GM19238 (cell line): ENCODE measurements at regions not wholly inside any gene's neighbourhood (a gene's known extent, or its start where the extent isn't known, plus 50 kb on each side); places are given as distances from the start of the nearest gene placed in this dataset.

ENCODE experiments used
- DNase-seq: peaks from one replicate; pipeline ENCODE4 v3.0.0; 2011; ENCODE audit warnings: low spot score; ENCODE audit not compliant: insufficient read length

DNA sequence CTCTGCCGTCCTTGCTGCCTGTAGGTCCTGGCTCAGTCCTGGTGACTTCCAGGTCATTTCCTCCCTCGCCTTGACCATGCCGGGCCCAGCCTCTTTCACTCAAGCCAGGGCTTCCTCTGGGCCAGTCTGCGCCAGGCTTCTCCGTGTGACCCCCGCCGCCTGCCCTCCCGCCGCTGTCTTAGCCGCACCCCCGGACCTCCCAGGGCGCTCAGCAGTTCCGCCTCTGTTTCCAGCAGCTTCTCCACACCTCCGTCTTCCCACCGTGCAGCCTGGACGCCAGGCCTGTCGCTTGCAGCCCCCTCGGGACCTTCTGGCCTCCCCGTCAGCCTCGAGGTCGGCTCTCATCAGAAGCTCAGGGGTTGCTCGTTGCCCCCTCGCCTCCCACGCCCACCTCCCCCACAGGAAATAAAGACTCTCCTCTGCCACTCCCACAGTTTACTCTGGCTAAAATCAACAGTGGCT, 123.0 kb upstream of the FZD8 start:
- no peak for DNase-seq

DNA sequence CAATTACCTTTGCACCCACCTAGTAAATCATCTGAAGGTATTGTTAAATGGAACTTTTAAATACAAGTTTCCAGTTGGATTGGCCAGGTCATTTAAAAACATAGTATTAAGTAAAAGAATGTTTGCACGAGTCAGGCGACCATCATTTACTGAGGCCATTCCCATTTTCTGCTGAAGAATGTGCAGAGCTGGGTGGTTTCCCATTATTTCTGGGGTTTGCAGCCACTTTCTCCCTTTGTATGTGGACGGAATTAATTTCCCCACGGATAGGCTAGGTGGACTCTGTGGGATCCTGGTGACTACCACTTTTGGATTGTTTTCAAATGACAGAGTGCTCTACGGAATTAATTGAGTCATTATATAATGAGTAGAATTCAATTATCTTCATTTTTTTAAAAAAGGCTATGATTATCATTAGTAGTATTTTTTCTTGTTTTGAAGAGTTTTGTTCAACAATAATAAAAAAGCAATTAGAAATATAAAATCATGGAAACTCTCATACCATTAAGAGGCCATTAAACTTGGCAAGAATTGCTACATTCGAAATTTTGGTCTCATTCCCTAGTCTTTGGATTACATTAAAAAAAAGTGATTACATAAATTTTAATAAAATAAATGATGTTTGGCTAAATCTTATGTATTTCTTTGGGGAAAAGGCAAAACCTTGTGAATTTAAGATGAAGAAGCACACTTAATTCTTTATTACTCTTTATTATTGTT, 120.4 kb upstream of the FZD8 start:
- DNase-seq, result no peak

DNA sequence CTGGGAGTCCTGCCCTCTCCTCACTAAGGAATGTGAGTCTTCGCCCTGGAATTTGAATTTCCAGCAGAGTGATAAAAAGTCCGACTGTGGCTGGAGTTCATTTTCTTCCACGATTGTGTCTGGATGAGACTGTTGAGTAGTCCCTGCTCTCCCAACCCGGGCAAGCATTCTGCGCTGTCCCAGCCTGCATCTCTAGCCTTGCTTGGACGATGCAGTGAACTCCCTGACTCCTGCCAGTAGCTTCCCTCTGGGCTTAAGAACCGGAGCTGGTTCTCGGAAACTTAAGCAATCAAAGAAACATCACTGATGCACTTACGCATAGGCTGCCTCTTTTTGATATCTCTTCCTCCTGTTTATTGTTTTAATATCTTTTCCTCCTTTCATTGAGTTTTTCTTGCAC, 116.0 kb upstream of the FZD8 start:
- DNase-seq, result no peak

DNA sequence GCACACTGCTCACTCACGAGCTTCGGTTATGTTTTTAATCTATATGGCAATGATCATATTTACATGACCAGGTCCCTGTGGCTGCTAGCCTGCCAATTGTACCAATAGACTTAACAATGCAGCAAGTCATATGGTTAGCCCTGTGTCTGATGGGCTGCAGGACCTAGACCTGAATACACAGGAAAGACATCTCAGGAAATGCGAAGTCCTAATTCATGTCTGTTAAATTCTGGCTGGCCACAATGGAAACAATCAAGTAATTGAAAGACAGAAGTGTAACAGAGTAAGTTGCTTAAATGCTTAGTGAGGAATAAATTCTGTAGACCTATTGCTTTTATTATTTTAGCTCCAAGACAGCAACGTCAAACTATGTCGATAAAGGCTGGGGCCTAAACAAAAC, 112.4 kb upstream of the FZD8 start:
- no peak for DNase-seq

DNA sequence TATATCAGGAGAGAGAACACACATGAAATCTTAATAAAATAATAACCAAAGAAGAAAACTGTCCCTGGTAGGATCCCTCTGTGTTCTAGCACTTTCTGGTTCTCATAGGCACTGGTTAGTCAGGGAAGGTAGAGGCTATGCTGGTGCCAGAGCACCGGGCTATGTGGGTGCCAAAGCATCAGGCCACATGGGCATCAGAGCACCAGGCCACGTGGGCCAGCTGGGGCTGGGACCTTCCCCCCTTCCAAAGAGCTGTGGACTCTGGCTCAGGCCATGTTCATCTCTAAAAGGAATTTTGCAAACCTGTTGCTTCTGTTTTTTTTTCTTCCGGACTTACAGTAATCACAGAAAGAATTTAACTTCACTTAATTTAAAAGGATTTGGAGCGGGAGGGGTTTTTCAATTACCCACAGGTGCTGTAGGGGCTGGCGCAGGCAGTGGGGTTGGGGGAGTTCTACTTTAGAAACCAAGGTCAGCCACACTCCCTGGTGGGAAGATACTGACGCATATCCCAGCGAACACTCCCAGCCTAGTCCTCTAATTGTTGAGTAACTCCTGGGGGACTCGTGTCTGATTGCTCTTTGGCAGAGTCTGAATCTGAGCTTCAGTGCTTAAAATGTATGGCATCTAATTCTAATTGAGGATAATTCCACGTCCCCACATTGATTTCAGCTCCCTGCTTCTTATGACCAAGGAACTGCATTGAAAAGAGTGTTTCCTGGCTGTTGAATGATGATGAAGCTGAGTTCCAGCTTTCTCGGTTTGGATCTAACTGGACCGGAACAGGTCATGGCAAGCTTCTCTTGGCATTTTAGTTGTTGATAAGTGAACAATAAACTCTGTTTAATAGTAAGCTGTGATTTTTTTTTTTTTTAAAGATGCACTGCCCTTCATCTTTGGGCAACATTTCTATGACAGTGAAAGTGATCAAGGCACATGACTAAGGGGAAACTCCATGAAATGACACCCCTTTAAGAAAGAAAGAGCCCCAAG, 110.7 kb upstream of the FZD8 start:
- no peak for DNase-seq

DNA sequence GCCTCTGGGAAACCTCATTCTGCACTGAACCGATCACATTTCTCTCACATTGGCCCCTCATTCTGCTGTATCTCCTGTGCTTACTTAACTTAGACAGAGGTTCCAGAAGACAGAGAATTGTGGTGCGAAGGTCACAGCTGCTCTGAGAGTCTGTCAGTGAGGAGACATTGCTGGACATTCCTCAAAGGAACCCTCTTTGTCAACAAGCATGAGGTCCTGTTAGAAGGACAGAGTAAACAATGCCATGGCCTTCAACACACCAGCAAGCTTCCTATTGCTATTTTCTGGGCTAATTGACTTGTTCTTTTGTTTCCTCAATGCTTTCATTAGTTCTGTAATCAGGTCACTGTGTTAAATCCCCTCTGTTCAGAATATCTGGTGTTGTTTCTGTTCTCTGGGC, 109.3 kb upstream of the FZD8 start:
- no peak for DNase-seq

DNA sequence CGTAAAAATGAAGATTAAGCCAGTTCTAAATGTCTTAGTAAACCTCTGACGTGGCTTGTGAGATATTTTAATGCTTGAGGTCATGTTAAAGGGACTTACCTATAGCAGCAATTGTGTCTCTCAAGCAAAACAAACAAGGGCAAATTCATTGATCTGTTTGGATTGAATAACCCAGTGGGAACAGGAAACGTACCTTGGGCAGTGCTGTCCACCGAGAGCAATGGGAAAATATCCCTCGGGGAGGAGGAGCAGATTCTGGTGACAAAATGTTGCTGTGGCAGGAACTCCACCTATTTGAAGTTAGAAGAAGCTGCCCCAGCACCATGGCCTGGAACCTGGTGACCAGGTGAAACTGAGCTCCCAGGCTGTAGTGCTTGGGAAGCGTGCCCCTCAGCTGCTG, 107.1 kb upstream of the FZD8 start:
- no peak for DNase-seq

DNA sequence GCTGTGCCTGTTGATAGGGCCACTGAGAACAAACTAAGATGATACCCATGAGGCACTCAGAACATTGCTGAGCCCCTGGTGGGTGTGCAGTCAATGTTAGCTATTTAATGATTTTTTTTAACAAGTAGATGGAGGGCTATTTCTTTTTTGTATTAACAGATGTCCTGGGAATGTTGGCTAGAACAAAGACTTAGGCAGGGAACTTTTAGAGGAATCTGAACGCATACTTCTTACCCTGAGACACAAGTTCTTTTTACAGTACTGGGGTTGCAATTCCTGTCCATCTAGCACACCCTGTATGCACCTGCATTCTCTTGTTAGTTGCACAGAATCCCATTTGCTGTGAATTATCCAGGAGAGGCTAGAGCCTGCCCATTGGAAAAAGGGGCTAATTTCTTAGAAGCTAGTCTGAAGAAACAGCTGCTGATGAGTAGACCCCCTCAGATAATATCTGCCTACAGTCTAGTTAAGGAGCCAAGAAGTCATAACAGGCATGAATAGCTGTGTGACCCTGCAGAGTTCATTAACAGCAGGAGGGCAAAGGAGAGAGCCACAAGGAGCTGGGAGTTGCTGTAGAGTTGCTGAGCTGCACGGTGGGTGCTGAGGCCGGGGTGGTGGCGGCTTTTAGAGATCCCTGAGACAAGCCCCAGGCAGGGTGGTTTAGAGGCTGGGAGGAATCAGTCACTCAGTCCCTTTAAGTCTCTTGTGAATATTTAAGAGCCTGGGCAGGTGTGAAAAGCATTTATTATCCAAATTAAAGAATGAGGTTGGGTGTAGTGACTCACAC, 103.7 kb upstream of the FZD8 start:
- DNase-seq, result no peak

DNA sequence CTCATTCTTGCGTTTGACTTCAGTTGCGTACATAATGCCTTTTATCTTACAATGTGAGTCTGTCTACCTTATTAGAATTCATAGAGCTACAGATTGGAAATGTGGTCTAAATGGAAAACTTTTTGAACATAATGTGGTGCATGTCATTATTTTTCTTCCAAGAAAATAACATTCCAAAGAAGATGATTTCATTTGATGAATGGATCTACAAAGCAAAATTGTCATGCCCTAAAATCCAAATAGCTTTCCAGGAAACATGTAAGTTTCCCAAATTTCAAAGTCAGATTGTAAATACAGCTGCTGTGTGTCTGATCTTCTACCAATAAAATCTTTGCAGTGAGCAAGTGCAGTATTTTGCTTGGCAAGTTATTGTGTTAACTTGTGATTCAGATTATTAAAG, 101.8 kb upstream of the FZD8 start:
- DNase-seq, result no peak

DNA sequence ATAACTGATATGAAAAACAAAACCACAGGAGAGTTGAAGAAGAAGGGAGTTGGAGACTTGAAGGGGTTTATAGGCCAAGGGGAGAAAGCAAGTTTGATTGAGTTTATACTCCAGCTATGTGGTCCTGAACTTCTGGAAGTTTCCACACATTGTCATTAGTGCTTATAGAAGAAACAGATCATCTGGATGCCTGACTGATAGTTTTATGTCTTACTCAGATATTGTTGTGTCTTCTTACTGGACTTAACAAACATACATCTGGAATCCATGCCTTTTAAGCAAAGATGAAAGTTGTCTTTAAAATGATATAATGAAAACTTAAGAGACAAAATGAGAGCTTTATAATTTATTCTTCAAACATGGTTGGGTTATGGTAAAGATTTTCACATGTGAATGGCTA, 101.3 kb upstream of the FZD8 start:
- DNase-seq, result no peak

DNA sequence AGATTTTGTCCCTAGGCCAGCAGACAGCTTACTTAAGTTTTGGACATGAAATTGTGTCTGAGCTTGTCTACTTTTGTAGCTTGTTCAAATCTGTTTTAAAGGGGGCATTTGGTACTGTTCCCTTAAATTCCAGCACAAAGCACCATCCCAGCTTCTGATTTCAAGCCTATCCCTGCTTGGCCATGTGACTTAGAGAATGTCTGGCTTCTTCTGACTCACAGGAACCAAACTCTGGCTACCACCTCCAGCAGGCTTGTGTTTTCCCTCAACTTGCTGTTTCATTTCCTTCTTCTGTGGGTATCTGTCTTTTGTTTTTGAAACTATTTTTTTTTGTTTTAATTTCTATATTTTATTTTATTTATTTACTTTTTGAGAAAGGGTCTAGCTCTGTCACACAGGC, 97.9 kb upstream of the FZD8 start:
- DNase-seq, result no peak

DNA sequence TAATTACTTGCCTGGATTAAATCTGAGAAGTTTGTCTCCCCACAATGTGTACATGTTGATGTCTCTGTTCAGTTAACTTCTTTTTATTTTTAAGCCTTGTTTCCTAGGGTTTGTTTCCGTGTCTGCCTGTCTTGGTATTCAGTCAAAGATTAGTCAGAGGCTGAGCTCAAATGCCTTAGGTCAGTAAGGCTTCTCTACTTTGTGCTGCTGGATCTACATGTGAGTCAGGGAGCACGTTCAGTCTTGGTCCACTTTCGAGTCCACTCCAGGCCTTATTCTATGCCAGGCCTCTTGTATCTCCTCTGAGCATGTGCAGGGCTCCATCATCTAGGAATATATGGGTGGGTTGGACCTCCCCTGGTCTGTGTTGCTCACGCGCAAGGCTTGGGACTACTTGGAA, 93.3 kb upstream of the FZD8 start:
- DNase-seq, result no peak

DNA sequence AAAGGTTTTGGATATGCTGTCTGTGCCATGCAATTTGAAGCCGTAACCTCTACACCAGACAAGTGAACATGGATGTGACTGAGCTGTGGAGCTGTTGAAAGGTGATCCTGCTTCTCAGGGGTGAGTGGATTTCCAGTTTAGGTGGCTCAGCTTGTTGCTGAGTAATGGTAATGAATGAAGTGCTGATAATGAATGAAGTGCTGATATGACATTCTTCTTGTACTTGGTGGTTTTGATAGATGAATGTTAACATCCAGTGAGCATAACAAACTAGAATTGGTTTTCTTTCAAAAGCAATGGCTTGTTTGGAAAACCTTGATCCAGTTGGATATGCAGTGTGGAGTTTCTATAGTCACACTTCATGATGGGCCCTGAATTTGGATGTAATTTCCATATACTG, 89.7 kb upstream of the FZD8 start:
- no peak for DNase-seq

DNA sequence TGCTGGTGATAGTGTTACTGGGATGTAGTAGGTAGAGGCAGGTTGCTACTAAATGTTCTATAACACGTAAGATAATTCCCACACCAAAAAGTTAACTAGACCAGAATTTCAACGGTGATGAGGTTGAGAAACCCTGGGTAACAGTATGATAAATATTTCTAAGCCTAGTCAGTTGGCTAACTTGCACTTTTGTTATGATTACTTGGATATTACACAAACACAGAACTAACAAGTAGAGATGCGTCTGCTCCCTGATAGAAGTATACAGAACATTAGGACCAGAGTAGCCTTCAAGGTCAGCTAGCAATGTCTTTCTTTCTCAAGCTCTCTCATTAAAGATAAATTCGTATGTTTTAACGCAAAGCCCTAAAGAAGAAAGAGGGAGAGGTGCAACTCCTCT, 86.2 kb upstream of the FZD8 start:
- no peak for DNase-seq

DNA sequence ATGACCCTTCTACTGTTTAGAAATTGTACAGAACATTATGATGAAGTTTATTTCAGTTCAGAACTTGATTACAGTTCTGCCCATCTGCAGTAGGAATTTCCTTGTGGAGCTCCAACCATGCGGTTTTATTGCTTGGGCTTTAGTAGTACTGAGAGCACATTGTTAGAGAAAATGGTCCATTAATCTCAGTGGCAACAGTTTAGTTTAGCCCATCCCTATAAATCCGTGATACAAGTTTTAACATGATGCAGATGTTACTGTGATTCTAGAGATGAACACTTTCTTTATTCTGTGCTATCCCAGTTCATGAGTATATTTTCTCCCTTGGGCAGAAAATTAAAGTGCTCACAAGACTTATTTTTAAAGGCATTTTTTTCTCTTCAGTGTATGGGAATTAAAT, 84.8 kb upstream of the FZD8 start:
- no peak for DNase-seq

DNA sequence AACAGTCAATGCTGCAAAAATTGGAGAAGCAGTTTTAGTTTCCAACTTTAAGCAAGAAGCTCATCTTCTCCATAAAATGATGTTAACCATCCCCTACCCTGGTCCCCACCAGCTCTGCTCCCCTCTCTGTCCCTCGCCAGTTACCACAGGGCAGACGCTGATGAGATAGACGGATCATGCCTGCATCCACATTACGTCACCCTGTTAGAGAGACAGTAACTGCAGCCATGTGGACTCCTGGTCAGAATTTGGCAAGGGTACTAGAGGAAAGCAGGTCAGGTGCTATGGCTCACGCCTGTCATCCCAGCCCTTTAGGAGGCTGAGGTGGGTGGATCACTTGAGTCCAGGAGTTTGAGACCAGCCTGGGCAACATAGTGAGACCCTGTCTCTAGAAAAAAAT, 81.9 kb upstream of the FZD8 start:
- DNase-seq, result no peak

DNA sequence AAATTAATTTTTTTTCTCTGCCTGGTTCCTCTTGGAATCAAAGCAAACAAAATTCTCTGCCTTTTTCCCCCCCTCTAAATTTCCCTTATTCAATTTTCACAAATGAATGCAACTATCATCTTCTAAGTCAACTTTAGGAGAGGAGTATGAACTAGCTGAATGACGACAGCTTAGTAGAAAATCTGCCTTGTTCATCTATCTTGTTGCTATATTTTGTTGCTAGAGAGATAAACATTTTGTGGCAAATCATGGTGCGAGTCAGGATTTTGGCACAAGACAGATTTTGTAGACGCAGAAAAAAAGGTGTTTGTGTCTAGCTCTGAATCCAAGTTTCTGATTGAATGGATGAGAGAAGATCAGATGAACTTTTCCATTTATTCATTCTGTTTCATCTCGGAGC, 81.0 kb upstream of the FZD8 start:
- DNase-seq, result no peak

DNA sequence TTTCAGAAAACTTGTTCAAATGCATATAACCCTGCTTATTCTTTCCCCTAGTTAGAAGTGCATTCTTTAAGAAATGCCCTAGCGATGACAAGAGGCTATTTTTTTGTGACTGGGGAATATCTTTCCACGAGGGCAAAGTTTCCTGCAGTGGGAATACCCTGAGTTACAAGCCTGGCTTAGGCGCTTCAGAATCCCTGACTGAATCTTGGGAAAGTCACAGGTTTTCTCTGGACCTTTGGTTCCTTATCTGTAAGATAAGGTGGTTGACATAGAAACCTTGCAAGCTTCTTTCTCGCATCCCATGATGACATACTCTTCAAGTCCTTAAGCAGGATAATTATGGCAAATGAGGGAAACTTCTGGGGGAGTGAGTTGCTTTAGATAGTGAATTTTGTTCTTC, 80.5 kb upstream of the FZD8 start:
- no peak for DNase-seq

DNA sequence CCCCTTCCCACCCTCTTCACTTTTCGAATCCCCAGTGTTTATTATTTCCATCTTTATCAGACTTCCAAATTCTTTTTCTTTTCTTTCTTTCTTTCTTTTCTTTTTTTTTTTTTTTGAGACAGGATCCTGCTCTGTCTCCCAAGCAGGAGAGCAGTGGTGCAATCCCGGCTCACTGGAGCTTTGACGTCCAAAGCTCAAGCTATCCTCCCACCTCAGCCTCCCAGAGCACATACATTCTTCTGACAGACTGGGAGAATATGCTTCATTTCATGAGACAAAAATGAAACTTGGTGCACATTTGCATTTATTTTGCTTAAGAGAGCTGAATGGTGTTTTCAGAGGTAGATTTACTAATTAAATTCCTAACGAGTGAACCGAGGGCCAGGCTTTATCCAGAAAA, 80.1 kb upstream of the FZD8 start:
- no peak for DNase-seq

DNA sequence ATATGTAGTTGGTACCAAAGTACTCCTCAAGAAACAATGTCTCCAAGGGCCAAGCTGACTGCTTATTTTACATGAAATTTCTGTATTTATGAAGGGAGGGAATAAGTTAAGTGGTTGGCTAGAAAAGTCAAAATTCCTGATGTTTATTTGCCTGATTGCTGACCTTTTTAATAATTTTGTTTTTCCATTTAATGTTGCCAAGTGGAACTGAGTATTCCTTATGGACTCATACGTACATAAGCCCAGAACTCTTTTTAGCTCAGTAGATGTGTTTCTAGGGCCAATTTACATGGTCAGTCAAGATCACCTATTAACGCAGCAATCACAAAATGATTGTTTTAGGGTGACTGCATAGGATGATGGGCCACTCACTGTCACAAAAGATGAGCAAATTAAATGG, 78.3 kb upstream of the FZD8 start:
- no peak for DNase-seq

DNA sequence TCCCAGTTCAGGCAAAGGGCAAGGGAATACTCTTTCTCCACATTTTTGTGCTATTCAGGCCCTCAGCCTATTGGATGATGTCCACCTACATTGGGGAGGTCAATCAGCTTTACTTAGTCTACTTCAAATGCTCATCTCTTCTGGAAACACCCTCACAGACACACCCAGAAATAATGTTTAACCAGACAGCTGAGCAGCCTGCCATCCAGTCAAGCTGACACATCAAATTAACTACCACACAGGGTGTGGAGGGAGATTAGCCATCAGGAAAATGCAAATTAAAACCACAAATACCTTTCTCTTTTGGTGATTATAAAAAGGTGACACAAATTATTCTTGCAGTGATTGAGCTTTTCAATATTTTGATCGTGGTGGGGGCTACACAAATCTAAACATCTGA, 74.7 kb upstream of the FZD8 start:
- DNase-seq, result no peak

DNA sequence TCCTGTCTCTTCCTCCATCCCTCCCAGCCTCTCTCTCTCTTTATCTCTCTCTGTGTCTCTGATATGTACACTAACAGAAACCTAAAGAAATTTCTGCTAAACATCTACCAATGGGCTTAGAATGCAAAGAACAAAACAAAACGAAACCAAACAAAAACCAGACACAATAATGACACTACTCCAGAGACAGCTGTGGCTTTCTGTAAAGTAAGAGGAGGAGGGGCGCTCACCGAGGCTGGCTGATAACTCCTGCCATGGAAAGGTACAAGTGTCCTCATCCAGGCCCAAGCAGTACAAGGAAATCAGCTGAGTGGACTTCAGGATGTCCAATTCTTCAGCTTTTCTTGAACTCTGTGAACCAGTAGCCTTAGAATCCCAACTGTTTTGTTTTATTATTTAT, 70.4 kb upstream of the FZD8 start:
- no peak for DNase-seq
